H1 (cell line): ENCODE measurements at regions not wholly inside any gene's neighbourhood (a gene's known extent, or its start where the extent isn't known, plus 50 kb on each side); places are given as distances from the start of the nearest gene placed in this dataset.

Source experiments
- CBX5 ChIP-seq: fragments of 300-800, 300-1000 bp; sonication (generic); IDR thresholded peaks from 2 replicates; pipeline ENCODE4 v1.7.1; 2016; ENCODE audit warnings: antibody characterized with exemption, low read length, low read depth
- EP300 ChIP-seq, 2 experiments: IDR thresholded peaks; 1 replicate in 1 of 2; 2 replicates in 1 of 2; pipeline ENCODE4 v1.6.1; 2011 to 2012; ENCODE audit warnings: low read depth in 2 of 2, low read length in 2 of 2, mild to moderate bottlenecking in 2 of 2, borderline replicate concordance in 1 of 2, inconsistent platforms in 1 of 2, moderate library complexity in 1 of 2
- EZH2 ChIP-seq: fragments of 200-600 bp; sonication (generic); IDR thresholded peaks from 2 replicates; pipeline ENCODE4 v1.7.1; 2012; ENCODE audit warnings: low read depth, mild to moderate bottlenecking, moderate library complexity, low read length, inconsistent platforms; ENCODE audit not compliant: severe bottlenecking
- HDAC6 ChIP-seq: IDR thresholded peaks from one replicate; pipeline ENCODE4 v1.7.1; 2012; ENCODE audit warnings: low read depth, mild to moderate bottlenecking, inconsistent platforms, low read length, moderate library complexity
- POLR2A ChIP-seq, 2 experiments: IDR thresholded peaks; 1 replicate in 1 of 2; 2 replicates in 1 of 2; pipeline ENCODE4 v1.6.1; 2011; ENCODE audit warnings: low read depth in 2 of 2, low read length in 2 of 2, mild to moderate bottlenecking in 2 of 2; ENCODE audit errors: control extremely low read depth in 1 of 2
- POLR2AphosphoS5 ChIP-seq: IDR thresholded peaks from 2 replicates; pipeline ENCODE4 v1.6.1; 2011; ENCODE audit warnings: low read depth, low read length
- SIN3A ChIP-seq, 2 experiments: IDR thresholded peaks in 1 of 2; conservative IDR thresholded peaks in 1 of 2; 2 replicates each; pipeline ENCODE4 v1.6.1; 2011 to 2012; ENCODE audit warnings: low read length in 2 of 2, improper control_type of control experiment in 1 of 2, low read depth in 1 of 2, mild to moderate bottlenecking in 1 of 2
- SUZ12 ChIP-seq: fragments of 200-600 bp; sonication (generic); IDR thresholded peaks from 2 replicates; pipeline ENCODE4 v1.6.1; 2012; ENCODE audit warnings: mild to moderate bottlenecking, inconsistent platforms, low read length, moderate library complexity, mixed read lengths
- TCF12 ChIP-seq: IDR thresholded peaks from 2 replicates; pipeline ENCODE4 v1.6.1; 2011; ENCODE audit warnings: low read depth, mild to moderate bottlenecking, low read length
- TF ChIP-seq, protein P1 (sequence below), 3 experiments: IDR thresholded peaks; 1 replicate in 2 of 3; 2 replicates in 1 of 3; pipeline versions ENCODE4 v1.5.1 to v1.6.1; 2011; ENCODE audit warnings: low read length in 3 of 3, mild to moderate bottlenecking in 3 of 3, inconsistent platforms in 2 of 3, low read depth in 1 of 3, moderate library complexity in 1 of 3; ENCODE audit not compliant: insufficient read depth in 1 of 3; ENCODE audit errors: control extremely low read depth in 1 of 3
- TF ChIP-seq, protein P2 (sequence below): IDR thresholded peaks from 2 replicates; pipeline ENCODE4 v1.6.1; 2011; ENCODE audit warnings: low read depth, mild to moderate bottlenecking, low read length; ENCODE audit not compliant: insufficient read depth

DNA sequence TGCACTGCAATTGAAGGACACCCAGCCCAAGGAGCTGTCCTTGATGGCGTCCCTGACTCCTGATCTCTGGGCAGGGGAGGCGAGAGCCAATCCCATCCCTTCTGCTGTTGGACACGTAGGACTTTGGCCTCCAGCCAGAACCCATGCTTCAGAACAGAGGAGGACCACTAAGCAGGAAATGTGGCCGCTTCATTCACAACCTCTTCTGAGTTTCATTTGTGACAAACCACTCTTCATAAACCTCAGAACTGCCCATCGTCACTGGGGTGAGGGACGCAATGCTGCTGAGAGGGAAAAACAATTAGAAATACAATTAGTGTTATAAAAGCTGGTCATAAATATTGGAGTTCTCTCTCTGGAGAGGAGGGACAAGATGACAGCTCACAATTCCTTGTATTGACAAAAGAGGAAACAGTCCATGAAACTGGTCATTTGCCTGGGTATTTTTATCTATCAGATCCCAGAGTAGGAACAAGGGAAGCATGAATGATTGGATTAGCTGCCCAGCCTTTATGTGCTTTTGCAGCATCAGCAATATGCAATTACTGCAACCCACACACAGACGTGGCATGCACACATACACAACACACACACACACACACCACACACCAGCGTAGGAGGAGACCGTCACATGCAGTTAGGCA, 216.5 kb upstream of the CADM1 start:
- TF ChIP-seq POLR2A (IDR thresholded peaks at IDR 0.05; ENCODE audit: control extremely low read depth in 1 of 2, low read depth in 2 of 2, low read length in 2 of 2) (no peak), EP300 (IDR thresholded peaks at IDR 0.05; ENCODE audit: borderline replicate concordance in 1 of 2, low read depth in 2 of 2, low read length in 2 of 2) (no peak), SUZ12 (no peak), TCF12 (no peak), HDAC6 (no peak), POLR2AphosphoS5 (no peak), EZH2 (no peak), SIN3A (conservative IDR thresholded peaks at IDR 0.05 in 1 of 2, IDR thresholded peaks at IDR 0.05 in 1 of 2; ENCODE audit: low read depth in 1 of 2, low read length in 2 of 2) (no peak), CBX5 (no peak)
- TF ChIP-seq, protein P1, sequence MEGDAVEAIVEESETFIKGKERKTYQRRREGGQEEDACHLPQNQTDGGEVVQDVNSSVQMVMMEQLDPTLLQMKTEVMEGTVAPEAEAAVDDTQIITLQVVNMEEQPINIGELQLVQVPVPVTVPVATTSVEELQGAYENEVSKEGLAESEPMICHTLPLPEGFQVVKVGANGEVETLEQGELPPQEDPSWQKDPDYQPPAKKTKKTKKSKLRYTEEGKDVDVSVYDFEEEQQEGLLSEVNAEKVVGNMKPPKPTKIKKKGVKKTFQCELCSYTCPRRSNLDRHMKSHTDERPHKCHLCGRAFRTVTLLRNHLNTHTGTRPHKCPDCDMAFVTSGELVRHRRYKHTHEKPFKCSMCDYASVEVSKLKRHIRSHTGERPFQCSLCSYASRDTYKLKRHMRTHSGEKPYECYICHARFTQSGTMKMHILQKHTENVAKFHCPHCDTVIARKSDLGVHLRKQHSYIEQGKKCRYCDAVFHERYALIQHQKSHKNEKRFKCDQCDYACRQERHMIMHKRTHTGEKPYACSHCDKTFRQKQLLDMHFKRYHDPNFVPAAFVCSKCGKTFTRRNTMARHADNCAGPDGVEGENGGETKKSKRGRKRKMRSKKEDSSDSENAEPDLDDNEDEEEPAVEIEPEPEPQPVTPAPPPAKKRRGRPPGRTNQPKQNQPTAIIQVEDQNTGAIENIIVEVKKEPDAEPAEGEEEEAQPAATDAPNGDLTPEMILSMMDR (IDR thresholded peaks at IDR 0.05; ENCODE audit: control extremely low read depth in 1 of 3, insufficient read depth in 1 of 3, low read depth in 1 of 3, low read length in 3 of 3) = no peak
- TF ChIP-seq, protein P2, sequence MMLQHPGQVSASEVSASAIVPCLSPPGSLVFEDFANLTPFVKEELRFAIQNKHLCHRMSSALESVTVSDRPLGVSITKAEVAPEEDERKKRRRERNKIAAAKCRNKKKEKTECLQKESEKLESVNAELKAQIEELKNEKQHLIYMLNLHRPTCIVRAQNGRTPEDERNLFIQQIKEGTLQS = no peak
